ENCODE measurements at regions not wholly inside any gene's neighbourhood (a gene's known extent, or its start where the extent isn't known, plus 50 kb on each side); places are given as distances from the start of the nearest gene placed in this dataset.

DNA sequence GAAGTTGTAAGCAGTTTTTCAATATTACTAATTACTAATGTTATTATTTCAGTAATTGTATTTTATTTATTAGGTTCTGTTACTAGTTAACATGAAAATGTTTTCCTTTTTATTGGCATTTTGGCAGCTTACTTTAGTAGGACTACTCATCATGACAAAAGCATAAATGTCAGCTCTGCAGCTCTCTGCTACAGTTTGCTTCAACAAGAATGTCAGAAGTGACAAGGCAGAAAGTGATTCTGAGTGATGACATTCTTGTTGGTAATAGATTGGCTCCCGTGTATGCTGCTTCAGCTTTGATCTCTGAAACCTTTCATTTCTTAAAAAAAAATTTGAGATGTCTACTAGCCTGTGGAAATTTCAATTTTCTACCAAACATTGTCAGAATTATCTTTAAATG, 1193.9 kb downstream of the FSTL5 start:
- Mint-ChIP-seq H3K4me3 (ENCODE audit: unreplicated experiment) (no peak overlapping the region), H3K9me3 (ENCODE audit: low read depth) (no peaks in the 10 kb centered on the region), H3K4me1 (ENCODE audit: low read depth) (no peaks in the 10 kb centered on the region), H3K36me3 (ENCODE audit: low read depth) (no peaks in the 10 kb centered on the region), H3K27ac (ENCODE audit: unreplicated experiment) (no peak overlapping the region), H3K27me3 (ENCODE audit: low read depth) (peaks cover 16% of the 10 kb centered on the region)
- no peak for DNase-seq (ENCODE audit: low spot score)
- no peak for TF ChIP-seq CTCF (IDR thresholded peaks at IDR 0.05)

GRCh38 chr4:160980091-160980490, 1183.7 kb downstream of the FSTL5 start:
- no peak overlapping the region for H3K27ac Mint-ChIP-seq (ENCODE audit: unreplicated experiment)
- no peak for DNase-seq (ENCODE audit: low spot score)
- H3K4me3 Mint-ChIP-seq (ENCODE audit: unreplicated experiment): no peak overlapping the region
- no peaks in the 10 kb centered on the region for H3K9me3 Mint-ChIP-seq (ENCODE audit: low read depth)
- no peak for TF ChIP-seq CTCF (IDR thresholded peaks at IDR 0.05)
- no peaks in the 10 kb centered on the region for H3K36me3 Mint-ChIP-seq (ENCODE audit: low read depth)
- no peaks in the 10 kb centered on the region for H3K4me1 Mint-ChIP-seq (ENCODE audit: low read depth)
- peaks cover 6% of the 10 kb centered on the region for H3K27me3 Mint-ChIP-seq (ENCODE audit: low read depth)

- Mint-ChIP-seq H3K9me3 (ENCODE audit: low read depth) (no peaks in the 10 kb centered on the region), H3K4me1 (ENCODE audit: low read depth) (no peaks in the 10 kb centered on the region), H3K27me3 (ENCODE audit: low read depth) (peaks cover 4% of the 10 kb centered on the region), H3K4me3 (ENCODE audit: unreplicated experiment) (no peak overlapping the region), H3K36me3 (ENCODE audit: low read depth) (no peaks in the 10 kb centered on the region), H3K27ac (ENCODE audit: unreplicated experiment) (no peak overlapping the region)
- no peak for DNase-seq (ENCODE audit: low spot score)
- no peak for TF ChIP-seq CTCF (IDR thresholded peaks at IDR 0.05)
Measured at GRCh38 chr4:160981083-160981482, 1182.7 kb downstream of the FSTL5 start.

DNA sequence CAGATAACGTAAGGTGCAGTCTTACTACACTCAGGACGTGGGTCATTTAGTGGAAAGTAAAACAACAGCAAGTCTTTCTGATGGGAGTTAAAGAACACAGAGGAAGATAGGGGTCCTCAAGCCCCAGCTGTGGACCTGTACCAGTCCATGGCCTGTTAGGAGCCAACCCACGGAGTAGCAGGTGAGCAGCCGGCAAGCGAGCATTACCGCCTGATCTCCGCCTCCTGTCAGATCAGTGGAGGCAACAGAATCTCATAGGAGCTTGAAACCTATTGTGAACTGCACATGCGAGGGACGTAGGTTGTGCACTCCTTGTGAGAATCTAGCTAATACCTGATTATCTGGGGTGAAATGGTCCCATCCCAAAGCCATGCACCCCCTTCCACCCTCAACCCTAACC, 1180.8 kb downstream of the FSTL5 start:
- H3K9me3 Mint-ChIP-seq (ENCODE audit: low read depth): no peaks in the 10 kb centered on the region
- peaks cover 4% of the 10 kb centered on the region for H3K27me3 Mint-ChIP-seq (ENCODE audit: low read depth)
- DNase-seq (ENCODE audit: low spot score): peak; percentile 57
- H3K4me1 Mint-ChIP-seq (ENCODE audit: low read depth): peaks cover 8% of the 10 kb centered on the region
- no peak for TF ChIP-seq CTCF (IDR thresholded peaks at IDR 0.05)
- H3K4me3 Mint-ChIP-seq (ENCODE audit: unreplicated experiment): no peak overlapping the region
- H3K27ac Mint-ChIP-seq (ENCODE audit: unreplicated experiment): no peak overlapping the region
- no peaks in the 10 kb centered on the region for H3K36me3 Mint-ChIP-seq (ENCODE audit: low read depth)

DNA sequence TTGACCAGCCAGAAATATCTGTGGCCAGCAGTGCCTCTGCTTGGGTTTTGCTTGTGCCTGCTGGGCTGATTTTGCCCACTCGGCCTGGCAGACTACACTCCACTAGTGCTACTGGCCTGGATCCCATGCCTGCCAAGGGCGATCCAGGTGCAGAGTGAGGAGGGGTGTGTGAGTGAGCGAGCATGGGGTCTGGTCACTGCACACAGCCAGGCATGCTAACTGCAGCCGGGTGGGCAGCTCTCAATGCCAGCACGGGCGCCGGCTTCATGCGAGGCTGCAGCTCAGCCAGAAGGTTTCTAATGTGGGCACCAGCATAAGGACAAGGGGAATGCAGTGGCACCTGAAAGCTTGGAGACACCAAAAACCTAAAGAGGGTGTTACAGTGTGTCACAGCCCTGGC, 1161.4 kb downstream of the FSTL5 start:
- no peak overlapping the region for H3K27ac Mint-ChIP-seq (ENCODE audit: unreplicated experiment)
- no peak overlapping the region for H3K4me3 Mint-ChIP-seq (ENCODE audit: unreplicated experiment)
- no peak for TF ChIP-seq CTCF (IDR thresholded peaks at IDR 0.05)
- H3K27me3 Mint-ChIP-seq (ENCODE audit: low read depth): no peaks in the 10 kb centered on the region
- H3K36me3 Mint-ChIP-seq (ENCODE audit: low read depth): no peaks in the 10 kb centered on the region
- peaks cover 4% of the 10 kb centered on the region for H3K9me3 Mint-ChIP-seq (ENCODE audit: low read depth)
- peak; percentile 81 for DNase-seq (ENCODE audit: low spot score)
- H3K4me1 Mint-ChIP-seq (ENCODE audit: low read depth): no peaks in the 10 kb centered on the region
